HEK293 (cell line): ENCODE measurements at regions not wholly inside any gene's neighbourhood (a gene's known extent, or its start where the extent isn't known, plus 50 kb on each side); places are given as distances from the start of the nearest gene placed in this dataset.

Experiments used
- CTCF ChIA-PET: fragments of 350-600 bp; formaldehyde crosslinking; extraction: SDS; loops from one replicate; lab custom pipeline; 2021; ENCODE audit warnings: antibody characterized with exemption; lab: Yijun Ruan, JAX
- POLR2A ChIA-PET: fragments of 300-600 bp; formaldehyde crosslinking; extraction: SDS; loops from one replicate; lab custom pipeline; 2020; ENCODE audit warnings: antibody characterized with exemption, inconsistent platforms; lab: Yijun Ruan, JAX
- H3K27ac ChIP-seq: fragments of 200-500 bp; sonication (Bioruptor generic); 2 replicates; pipeline ENCODE4 v1.5.1; 2014; ENCODE audit warnings: low read depth, low read length, control low read depth, inconsistent platforms; ENCODE audit errors: extremely low read depth
- H3K36me3 ChIP-seq, 2 experiments: fragments of 200-500 bp in 1 of 2; sonication (Bioruptor generic) in 1 of 2; 1 replicate in 1 of 2; 2 replicates in 1 of 2; pipeline ENCODE4 v1.5.1; 2014 to 2017; ENCODE audit warnings: inconsistent platforms in 2 of 2, low read length in 2 of 2; ENCODE audit not compliant: control insufficient read depth in 2 of 2, insufficient read depth in 1 of 2
- H3K4me1 ChIP-seq: fragments of 200-500 bp; sonication (Bioruptor generic); 2 replicates; pipeline ENCODE4 v1.5.1; 2014; ENCODE audit warnings: mild to moderate bottlenecking, low read length, inconsistent platforms; ENCODE audit not compliant: control insufficient read depth, insufficient read depth
- H3K4me3 ChIP-seq: 2 replicates; pipeline ENCODE4 v1.5.1; 2011; ENCODE audit warnings: low read depth, mild to moderate bottlenecking, control low read depth, low read length, moderate library complexity
- H3K9me3 ChIP-seq: fragments of 200-500 bp; sonication (Bioruptor generic); 2 replicates; pipeline ENCODE4 v1.5.1; 2014; ENCODE audit warnings: low read depth, low read length, inconsistent platforms; ENCODE audit not compliant: control insufficient read depth, insufficient read depth
- GLIS2 ChIP-seq: fragments of 450-650 bp; formaldehyde crosslinking; IDR thresholded peaks from 2 replicates; pipeline ENCODE4 v1.5.1; 2016; ENCODE audit warnings: missing biosample characterization, missing genetic modification characterization
- KLF1 ChIP-seq: fragments of 450-650 bp; formaldehyde crosslinking; IDR thresholded peaks from 2 replicates; pipeline ENCODE4 v1.5.1; 2016; ENCODE audit warnings: missing biosample characterization, missing genetic modification characterization
- SP2 ChIP-seq: fragments of 450-650 bp; formaldehyde crosslinking; IDR thresholded peaks from 2 replicates; pipeline ENCODE4 v1.5.1; 2016; ENCODE audit warnings: missing biosample characterization, missing genetic modification characterization
- SP7 ChIP-seq: fragments of 450-650 bp; formaldehyde crosslinking; IDR thresholded peaks from 2 replicates; pipeline ENCODE4 v1.5.1; 2016; ENCODE audit warnings: missing biosample characterization, missing genetic modification characterization
- TCF7L2 ChIP-seq: IDR thresholded peaks from 2 replicates; pipeline ENCODE4 v1.6.1; 2011; ENCODE audit warnings: low read depth, mild to moderate bottlenecking, inconsistent platforms, low read length, moderate library complexity, borderline replicate concordance
- TRIM28 ChIP-seq: IDR thresholded peaks from 2 replicates; pipeline ENCODE4 v1.6.1; 2011; ENCODE audit warnings: low read length, control low read depth, borderline replicate concordance
- YY2 ChIP-seq: fragments of 450-650 bp; formaldehyde crosslinking; IDR thresholded peaks from 2 replicates; pipeline ENCODE4 v1.5.1; 2016; ENCODE audit warnings: missing biosample characterization, missing genetic modification characterization
- ZBTB1 ChIP-seq: fragments of 450-650 bp; formaldehyde crosslinking; IDR thresholded peaks from 2 replicates; pipeline ENCODE4 v1.5.1; 2016; ENCODE audit warnings: missing biosample characterization, missing genetic modification characterization
- ZFP69B ChIP-seq: fragments of 450-650 bp; formaldehyde crosslinking; IDR thresholded peaks from 2 replicates; pipeline ENCODE4 v1.5.1; 2016; ENCODE audit warnings: missing biosample characterization, missing genetic modification characterization
- ZNF146 ChIP-seq: fragments of 450-650 bp; formaldehyde crosslinking; IDR thresholded peaks from 2 replicates; pipeline ENCODE4 v1.5.1; 2016; ENCODE audit warnings: missing biosample characterization, missing genetic modification characterization
- ZNF169 ChIP-seq: fragments of 450-650 bp; formaldehyde crosslinking; IDR thresholded peaks from 2 replicates; pipeline ENCODE4 v1.5.1; 2016; ENCODE audit warnings: missing biosample characterization, missing genetic modification characterization
- ZNF221 ChIP-seq: fragments of 450-650 bp; formaldehyde crosslinking; IDR thresholded peaks from 2 replicates; pipeline ENCODE4 v1.5.1; 2017; ENCODE audit warnings: missing biosample characterization, missing genetic modification characterization, borderline replicate concordance
- ZNF239 ChIP-seq: fragments of 450-650 bp; formaldehyde crosslinking; IDR thresholded peaks from 2 replicates; pipeline ENCODE4 v1.5.1; 2016; ENCODE audit warnings: missing biosample characterization, missing genetic modification characterization
- ZNF473 ChIP-seq: fragments of 450-650 bp; formaldehyde crosslinking; IDR thresholded peaks from 2 replicates; pipeline ENCODE4 v1.5.1; 2017; ENCODE audit warnings: missing biosample characterization, missing genetic modification characterization
- ZNF600 ChIP-seq: fragments of 450-650 bp; formaldehyde crosslinking; IDR thresholded peaks from 2 replicates; pipeline ENCODE4 v1.5.1; 2016; ENCODE audit warnings: missing biosample characterization, missing genetic modification characterization
- ZNF670 ChIP-seq: fragments of 450-650 bp; formaldehyde crosslinking; IDR thresholded peaks from 2 replicates; pipeline ENCODE4 v1.5.1; 2016; ENCODE audit warnings: missing biosample characterization, missing genetic modification characterization, low read depth
- ZNF701 ChIP-seq: fragments of 450-650 bp; formaldehyde crosslinking; IDR thresholded peaks from 2 replicates; pipeline ENCODE4 v1.5.1; 2016; ENCODE audit warnings: missing biosample characterization, missing genetic modification characterization
- ZNF707 ChIP-seq: fragments of 450-650 bp; formaldehyde crosslinking; IDR thresholded peaks from 2 replicates; pipeline ENCODE4 v1.5.1; 2016; ENCODE audit warnings: missing biosample characterization, missing genetic modification characterization
- ZNF76 ChIP-seq: fragments of 450-650 bp; formaldehyde crosslinking; IDR thresholded peaks from 2 replicates; pipeline ENCODE4; 2016; ENCODE audit warnings: low read depth, missing biosample characterization, missing genetic modification characterization, borderline replicate concordance
- ZNF776 ChIP-seq: fragments of 450-650 bp; formaldehyde crosslinking; IDR thresholded peaks from 2 replicates; pipeline ENCODE4 v1.5.0; 2017; ENCODE audit warnings: missing biosample characterization, missing genetic modification characterization, borderline replicate concordance
- TF ChIP-seq, protein P1 (sequence below): fragments of 450-650 bp; formaldehyde crosslinking; conservative IDR thresholded peaks from 2 replicates; pipeline ENCODE4 v1.5.1; 2016; ENCODE audit warnings: low read depth, missing biosample characterization, missing genetic modification characterization
- TF ChIP-seq, protein P2 (sequence below): fragments of 450-650 bp; formaldehyde crosslinking; IDR thresholded peaks from 2 replicates; pipeline ENCODE4 v1.5.1; 2016; ENCODE audit warnings: missing biosample characterization, missing genetic modification characterization
- TF ChIP-seq, protein P3 (sequence below): fragments of 450-650 bp; formaldehyde crosslinking; IDR thresholded peaks from 2 replicates; pipeline ENCODE4 v1.5.1; 2016; ENCODE audit warnings: missing biosample characterization, missing genetic modification characterization

DNA sequence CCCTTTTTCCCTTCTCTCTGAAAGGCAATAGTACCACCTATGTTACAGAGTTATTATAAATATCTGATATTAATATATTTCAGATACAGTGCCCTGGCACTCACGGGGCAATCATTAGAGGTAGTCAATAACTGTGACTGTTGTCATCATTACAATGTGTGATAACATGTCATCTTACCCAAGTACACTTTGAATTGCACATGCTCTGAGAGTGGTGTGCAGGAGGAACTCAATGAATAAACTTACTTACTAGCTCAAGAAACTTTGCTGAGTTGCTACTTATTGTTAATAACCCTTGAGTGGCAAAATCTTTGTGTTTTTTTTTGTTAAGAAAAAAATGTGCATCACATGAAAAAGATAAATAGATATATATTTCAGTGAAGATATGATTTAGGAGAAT is 275.1 kb upstream of the RASGEF1B start (continued):
- TF ChIP-seq, protein P1, sequence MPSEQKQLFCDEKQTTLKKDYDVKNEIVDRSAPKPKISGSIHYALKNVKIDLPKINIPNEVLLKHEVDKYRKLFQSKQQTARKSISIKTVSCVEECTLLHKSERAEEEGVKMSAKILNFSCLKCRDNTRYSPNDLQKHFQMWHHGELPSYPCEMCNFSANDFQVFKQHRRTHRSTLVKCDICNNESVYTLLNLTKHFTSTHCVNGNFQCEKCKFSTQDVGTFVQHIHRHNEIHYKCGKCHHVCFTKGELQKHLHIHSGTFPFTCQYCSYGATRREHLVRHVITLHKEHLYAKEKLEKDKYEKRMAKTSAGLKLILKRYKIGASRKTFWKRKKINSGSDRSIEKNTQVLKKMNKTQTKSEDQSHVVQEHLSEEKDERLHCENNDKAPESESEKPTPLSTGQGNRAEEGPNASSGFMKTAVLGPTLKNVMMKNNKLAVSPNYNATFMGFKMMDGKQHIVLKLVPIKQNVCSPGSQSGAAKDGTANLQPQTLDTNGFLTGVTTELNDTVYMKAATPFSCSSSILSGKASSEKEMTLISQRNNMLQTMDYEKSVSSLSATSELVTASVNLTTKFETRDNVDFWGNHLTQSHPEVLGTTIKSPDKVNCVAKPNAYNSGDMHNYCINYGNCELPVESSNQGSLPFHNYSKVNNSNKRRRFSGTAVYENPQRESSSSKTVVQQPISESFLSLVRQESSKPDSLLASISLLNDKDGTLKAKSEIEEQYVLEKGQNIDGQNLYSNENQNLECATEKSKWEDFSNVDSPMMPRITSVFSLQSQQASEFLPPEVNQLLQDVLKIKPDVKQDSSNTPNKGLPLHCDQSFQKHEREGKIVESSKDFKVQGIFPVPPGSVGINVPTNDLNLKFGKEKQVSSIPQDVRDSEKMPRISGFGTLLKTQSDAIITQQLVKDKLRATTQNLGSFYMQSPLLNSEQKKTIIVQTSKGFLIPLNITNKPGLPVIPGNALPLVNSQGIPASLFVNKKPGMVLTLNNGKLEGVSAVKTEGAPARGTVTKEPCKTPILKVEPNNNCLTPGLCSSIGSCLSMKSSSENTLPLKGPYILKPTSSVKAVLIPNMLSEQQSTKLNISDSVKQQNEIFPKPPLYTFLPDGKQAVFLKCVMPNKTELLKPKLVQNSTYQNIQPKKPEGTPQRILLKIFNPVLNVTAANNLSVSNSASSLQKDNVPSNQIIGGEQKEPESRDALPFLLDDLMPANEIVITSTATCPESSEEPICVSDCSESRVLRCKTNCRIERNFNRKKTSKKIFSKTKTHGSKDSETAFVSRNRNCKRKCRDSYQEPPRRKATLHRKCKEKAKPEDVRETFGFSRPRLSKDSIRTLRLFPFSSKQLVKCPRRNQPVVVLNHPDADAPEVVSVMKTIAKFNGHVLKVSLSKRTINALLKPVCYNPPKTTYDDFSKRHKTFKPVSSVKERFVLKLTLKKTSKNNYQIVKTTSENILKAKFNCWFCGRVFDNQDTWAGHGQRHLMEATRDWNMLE (tag by site-specific recombination), result no peak
- TF ChIP-seq ZNF670 (tag by site-specific recombination) (no peak), ZNF701 (tag by site-specific recombination) (no peak), YY2 (tag by site-specific recombination) (no peak), TRIM28 (no peak), GLIS2 (tag by site-specific recombination) (no peak), SP2 (tag by site-specific recombination) (no peak), ZNF146 (no peak), ZNF169 (tag by site-specific recombination) (no peak), ZNF239 (no peak)

DNA sequence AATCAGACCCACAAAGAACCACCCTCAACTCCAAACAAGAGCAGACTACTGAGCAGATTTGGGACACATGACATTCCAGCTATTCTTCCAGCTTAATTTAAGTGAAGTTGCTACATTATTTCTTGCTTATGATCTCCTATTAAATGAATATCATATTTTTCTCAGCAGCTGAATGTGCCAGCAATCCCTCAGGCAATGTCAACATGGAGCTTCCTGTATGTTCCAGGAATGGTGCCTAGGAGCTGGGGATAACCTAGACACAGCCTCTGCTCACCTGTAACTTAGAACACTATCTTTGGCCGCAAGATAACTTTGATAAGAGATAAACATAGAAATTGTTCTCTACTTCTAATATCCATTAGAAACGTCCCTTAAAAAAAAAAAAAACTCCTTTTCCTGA is 274.4 kb upstream of the RASGEF1B start:
- CTCF ChIA-PET, result no interaction called here
- no peaks in the 10 kb centered on the region for H3K4me1 ChIP-seq
- no peak overlapping the region for H3K27ac ChIP-seq
- no peaks in the 10 kb centered on the region for H3K36me3 ChIP-seq
- no peak overlapping the region for H3K4me3 ChIP-seq
- TF ChIP-seq KLF1 (tag by site-specific recombination) (no peak), ZNF76 (tag by site-specific recombination) (no peak), ZBTB1 (tag by site-specific recombination) (no peak), SP7 (no peak), ZNF707 (tag by site-specific recombination) (no peak), ZNF600 (no peak), TCF7L2 (no peak), ZFP69B (tag by site-specific recombination) (no peak), ZNF221 (no peak), ZNF473 (tag by site-specific recombination) (no peak), ZNF146 (no peak), ZNF776 (tag by site-specific recombination) (no peak)
- TF ChIP-seq, protein P2, sequence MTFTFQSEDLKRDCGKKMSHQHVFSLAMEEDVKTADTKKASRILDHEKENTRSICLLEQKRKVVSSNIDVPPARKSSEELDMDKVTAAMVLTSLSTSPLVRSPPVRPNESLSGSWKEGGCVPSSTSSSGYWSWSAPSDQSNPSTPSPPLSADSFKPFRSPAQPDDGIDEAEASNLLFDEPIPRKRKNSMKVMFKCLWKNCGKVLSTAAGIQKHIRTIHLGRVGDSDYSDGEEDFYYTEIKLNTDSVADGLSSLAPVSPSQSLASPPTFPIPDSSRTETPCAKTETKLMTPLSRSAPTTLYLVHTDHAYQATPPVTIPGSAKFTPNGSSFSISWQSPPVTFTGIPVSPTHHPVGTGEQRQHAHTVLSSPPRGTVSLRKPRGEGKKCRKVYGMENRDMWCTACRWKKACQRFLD, result no peak
- TF ChIP-seq, protein P3, sequence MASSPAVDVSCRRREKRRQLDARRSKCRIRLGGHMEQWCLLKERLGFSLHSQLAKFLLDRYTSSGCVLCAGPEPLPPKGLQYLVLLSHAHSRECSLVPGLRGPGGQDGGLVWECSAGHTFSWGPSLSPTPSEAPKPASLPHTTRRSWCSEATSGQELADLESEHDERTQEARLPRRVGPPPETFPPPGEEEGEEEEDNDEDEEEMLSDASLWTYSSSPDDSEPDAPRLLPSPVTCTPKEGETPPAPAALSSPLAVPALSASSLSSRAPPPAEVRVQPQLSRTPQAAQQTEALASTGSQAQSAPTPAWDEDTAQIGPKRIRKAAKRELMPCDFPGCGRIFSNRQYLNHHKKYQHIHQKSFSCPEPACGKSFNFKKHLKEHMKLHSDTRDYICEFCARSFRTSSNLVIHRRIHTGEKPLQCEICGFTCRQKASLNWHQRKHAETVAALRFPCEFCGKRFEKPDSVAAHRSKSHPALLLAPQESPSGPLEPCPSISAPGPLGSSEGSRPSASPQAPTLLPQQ (tag by site-specific recombination), result no peak
- TF ChIP-seq, all 188 proteins: peak for 0
- POLR2A ChIA-PET, result no interaction called here
- no peaks in the 10 kb centered on the region for H3K9me3 ChIP-seq
